Transverse colon (tissue), 4 donors: ENCODE measurements at regions not wholly inside any gene's neighbourhood (a gene's known extent, or its start where the extent isn't known, plus 50 kb on each side); places are given as distances from the start of the nearest gene placed in this dataset.

Experiments used
- DNase-seq: peaks from one replicate; pipeline ENCODE4 v3.0.0-alpha.2; 2019
- H3K27ac ChIP-seq, 4 donors: fragments of 200-600 bp; sonication (generic); 2 replicates each; pipeline ENCODE4 v1.5.1; 2016 to 2018; ENCODE audit warnings: inconsistent platforms in 4 of 4
- H3K27me3 ChIP-seq: fragments of 200-600 bp; sonication (generic); 2 replicates; pipeline ENCODE4 v1.5.1; 2017; ENCODE audit warnings: inconsistent platforms
- H3K36me3 ChIP-seq, 4 donors: fragments of 200-600 bp; sonication (generic); 2 replicates each; pipeline ENCODE4 v1.5.1; 2017 to 2019; ENCODE audit warnings: inconsistent platforms in 4 of 4
- H3K4me1 ChIP-seq, 4 donors: fragments of 200-600 bp; sonication (generic); 2 replicates each; pipeline ENCODE4 v1.5.1; 2017 to 2020; ENCODE audit warnings: inconsistent platforms in 4 of 4
- H3K4me3 ChIP-seq, 4 donors: fragments of 200-600 bp; sonication (generic); 1 replicate in 1 of 4; 2 replicates in 3 of 4; pipeline versions ENCODE4 v1.5.1 to v1.6.1; 2017 to 2019; ENCODE audit warnings: inconsistent platforms in 4 of 4
- H3K9me3 ChIP-seq, 2 donors: fragments of 200-600 bp; sonication (generic); 2 replicates each; pipeline ENCODE4 v1.5.1; 2017 to 2019; ENCODE audit warnings: inconsistent platforms in 2 of 2
- EP300 ChIP-seq: sonication (generic); formaldehyde crosslinking; IDR thresholded peaks from one replicate; pipeline ENCODE4 v1.6.1; 2017; ENCODE audit warnings: antibody characterized with exemption, low read depth
- POLR2A ChIP-seq: fragments of 450-650 bp; IDR thresholded peaks from one replicate; pipeline ENCODE4 v1.6.1; 2016; ENCODE audit warnings: antibody characterized with exemption, mild to moderate bottlenecking, moderate library complexity
- POLR2AphosphoS5 ChIP-seq, 3 donors: sonication (generic); formaldehyde crosslinking; IDR thresholded peaks; one replicate each; pipeline ENCODE4 v1.6.1; 2016; ENCODE audit warnings: antibody characterized with exemption in 3 of 3
- WGBS, 2 donors: methylation state at CpG; one replicate each; pipeline ENCODE4 v1.1.5; 2018; ENCODE audit warnings: low coverage in 1 of 2; 5-methylcytosine and 5-hydroxymethylcytosine counted together
- in situ Hi-C, 4 donors: fragments of 200-750 bp; cut with MboI; loops; one replicate each; pipeline versions ENCODE4 v1.15.0 to v1.15.1; 2017; ENCODE audit warnings: low sequenced_read_pairs in 3 of 4, low pct_ligation_motif_present in 1 of 4, low pct_unique_long_range_greater_than_20kb in 1 of 4
- intact Hi-C: fragments of 100-400 bp; cut with DNase I; formaldehyde crosslinking; loops from one replicate; pipeline ENCODE4 v1.15.1; 2023; ENCODE audit warnings: low total_unique reads
- TF ChIP-seq, protein P1 (sequence below), 5 experiments: fragments of 200-600 bp in 3 of 5; fragments of 450-650 bp in 2 of 5; sonication (generic) in 3 of 5; IDR thresholded peaks; 1 replicate in 2 of 5; 2 replicates in 3 of 5; pipeline ENCODE4 v1.5.1; 2016 to 2017; ENCODE audit warnings: antibody characterized with exemption in 5 of 5, inconsistent platforms in 3 of 5, mild to moderate bottlenecking in 2 of 5, moderate library complexity in 1 of 5

DNA sequence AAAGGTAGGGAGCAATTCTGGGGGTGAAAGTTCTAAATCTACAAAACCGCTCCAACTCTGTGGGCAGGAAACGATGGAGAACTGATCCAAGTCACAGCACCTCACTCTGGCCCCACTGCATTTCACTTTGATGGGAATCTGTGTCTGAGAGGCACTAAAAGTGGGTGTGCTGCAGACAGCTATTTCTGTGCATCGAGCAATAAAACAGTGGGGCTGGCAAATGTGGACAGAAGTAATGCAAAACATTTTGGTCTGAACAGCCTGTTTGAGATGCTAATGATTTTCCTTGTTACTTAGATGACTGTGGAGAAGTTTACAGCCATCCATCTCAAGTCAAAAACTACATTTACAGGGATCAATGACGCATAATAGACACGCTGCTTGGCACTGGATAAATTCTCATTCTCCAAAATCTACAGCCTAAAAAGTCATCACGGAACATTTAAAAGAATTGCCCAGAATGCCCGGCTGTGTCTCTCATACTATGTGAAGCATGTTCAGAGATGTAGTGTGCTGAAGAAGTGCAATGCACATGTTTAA lies 1671.6 kb upstream of the TENM3 start:
- no peak for TF ChIP-seq EP300
- TF ChIP-seq, protein P1, sequence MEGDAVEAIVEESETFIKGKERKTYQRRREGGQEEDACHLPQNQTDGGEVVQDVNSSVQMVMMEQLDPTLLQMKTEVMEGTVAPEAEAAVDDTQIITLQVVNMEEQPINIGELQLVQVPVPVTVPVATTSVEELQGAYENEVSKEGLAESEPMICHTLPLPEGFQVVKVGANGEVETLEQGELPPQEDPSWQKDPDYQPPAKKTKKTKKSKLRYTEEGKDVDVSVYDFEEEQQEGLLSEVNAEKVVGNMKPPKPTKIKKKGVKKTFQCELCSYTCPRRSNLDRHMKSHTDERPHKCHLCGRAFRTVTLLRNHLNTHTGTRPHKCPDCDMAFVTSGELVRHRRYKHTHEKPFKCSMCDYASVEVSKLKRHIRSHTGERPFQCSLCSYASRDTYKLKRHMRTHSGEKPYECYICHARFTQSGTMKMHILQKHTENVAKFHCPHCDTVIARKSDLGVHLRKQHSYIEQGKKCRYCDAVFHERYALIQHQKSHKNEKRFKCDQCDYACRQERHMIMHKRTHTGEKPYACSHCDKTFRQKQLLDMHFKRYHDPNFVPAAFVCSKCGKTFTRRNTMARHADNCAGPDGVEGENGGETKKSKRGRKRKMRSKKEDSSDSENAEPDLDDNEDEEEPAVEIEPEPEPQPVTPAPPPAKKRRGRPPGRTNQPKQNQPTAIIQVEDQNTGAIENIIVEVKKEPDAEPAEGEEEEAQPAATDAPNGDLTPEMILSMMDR (IDR thresholded peaks at IDR 0.05): no peak
- no peak for TF ChIP-seq POLR2A
- TF ChIP-seq POLR2AphosphoS5 (IDR thresholded peaks at IDR 0.05): no peak
- Histone ChIP-seq H3K9me3 (no peaks in the 10 kb centered on the region), H3K36me3 (no peaks in the 10 kb centered on the region), H3K27me3 (no peaks in the 10 kb centered on the region), H3K4me3 (no peak overlapping the region), H3K4me1 (no peaks in the 10 kb centered on the region), H3K27ac (no peak overlapping the region)
- intact Hi-C loops: no loop called here
- WGBS, 2 donors: 63 to 74% methylated on average over 7 of the region's 7 CpGs
- no peak for DNase-seq
- in situ Hi-C loops: no loop called here

DNA sequence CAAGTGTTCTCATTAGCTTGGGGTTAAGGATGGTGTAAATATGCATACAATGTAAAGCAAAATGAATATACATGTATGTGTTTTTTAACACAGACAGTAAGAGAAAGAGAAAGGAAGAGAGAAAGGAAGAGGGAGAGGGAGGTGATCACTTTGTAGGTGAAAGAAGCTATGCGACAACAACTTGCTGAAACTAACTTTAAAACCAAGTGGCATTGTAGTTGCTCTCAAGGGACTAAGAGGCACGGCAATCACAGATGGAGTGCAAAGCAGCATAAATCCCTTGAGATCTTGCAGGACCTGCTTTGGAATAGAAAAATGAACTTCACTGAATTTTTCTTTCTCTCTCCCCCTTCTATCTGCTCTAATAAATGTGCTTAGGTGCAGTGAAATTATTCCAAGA lies 1665.0 kb upstream of the TENM3 start:
- Histone ChIP-seq H3K36me3 (no peaks in the 10 kb centered on the region), H3K27ac (no peak overlapping the region), H3K4me1 (no peaks in the 10 kb centered on the region), H3K27me3 (no peaks in the 10 kb centered on the region), H3K4me3 (no peak overlapping the region), H3K9me3 (no peaks in the 10 kb centered on the region)
- no peak for DNase-seq
- 51 to 80% methylated on average over 2 of the region's 2 CpGs for WGBS, 2 donors
- TF ChIP-seq EP300 (no peak), POLR2A (no peak), POLR2AphosphoS5 (IDR thresholded peaks at IDR 0.05) (no peak)
- TF ChIP-seq, protein P1 (IDR thresholded peaks at IDR 0.05): no peak
- intact Hi-C loops (no loop called here), in situ Hi-C loops (no loop called here)

DNA sequence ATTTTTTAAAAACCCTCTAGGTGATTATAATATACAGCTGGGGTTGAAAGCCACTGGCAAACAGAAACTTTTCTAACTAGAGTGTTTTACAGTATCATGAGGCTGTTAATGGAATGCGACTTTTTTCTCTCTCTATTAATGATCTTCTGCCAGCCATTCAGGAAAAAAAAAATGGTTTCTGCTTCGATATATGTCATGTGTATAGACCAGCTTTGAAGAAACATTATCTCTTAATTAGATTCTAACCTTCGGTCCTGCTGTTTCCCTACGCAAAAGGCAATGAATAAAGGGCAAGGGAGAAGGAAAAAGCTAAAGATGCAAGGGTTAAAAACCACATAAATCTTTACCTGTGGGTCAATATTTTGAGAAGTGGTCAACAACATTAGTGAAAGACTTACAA lies 1662.1 kb upstream of the TENM3 start:
- H3K27me3 ChIP-seq: no peaks in the 10 kb centered on the region

DNA sequence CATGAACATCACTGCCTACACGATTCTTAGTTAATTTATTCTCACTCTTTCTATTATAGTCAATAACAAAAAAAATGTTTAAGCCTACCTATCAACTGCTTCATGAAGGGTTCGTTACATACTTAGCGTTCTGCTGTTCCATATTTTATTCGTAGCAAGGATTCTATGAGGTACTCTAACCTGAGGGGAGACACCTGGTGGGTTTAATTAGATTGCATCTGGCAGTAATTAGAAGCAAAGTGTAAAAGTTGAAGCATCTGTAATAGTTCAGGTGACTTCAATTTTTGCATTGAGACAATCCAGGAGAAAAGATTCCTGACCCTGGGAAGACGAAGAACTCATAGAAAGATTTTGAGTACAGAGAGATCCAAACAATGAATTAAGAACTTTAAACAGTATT lies 1655.8 kb upstream of the TENM3 start:
- 71 to 87% methylated on average over 5 of the region's 5 CpGs for WGBS, 2 donors
- Histone ChIP-seq H3K4me1 (no peaks in the 10 kb centered on the region), H3K27me3 (no peaks in the 10 kb centered on the region), H3K36me3 (no peaks in the 10 kb centered on the region), H3K4me3 (no peak overlapping the region), H3K27ac (no peak overlapping the region), H3K9me3 (no peaks in the 10 kb centered on the region)
- TF ChIP-seq POLR2A: no peak
- no peak for TF ChIP-seq EP300
- no peak for TF ChIP-seq POLR2AphosphoS5 (IDR thresholded peaks at IDR 0.05)
- TF ChIP-seq, protein P1 (IDR thresholded peaks at IDR 0.05): no peak
- no peak for DNase-seq
- in situ Hi-C loops (no loop called here), intact Hi-C loops (no loop called here)

More for the DNA sequence above, 1662.1 kb upstream of the TENM3 start:
- WGBS, 2 donors: 68 to 73% methylated on average over 4 of the region's 4 CpGs
- no peak overlapping the region for H3K4me3 ChIP-seq
- H3K27ac ChIP-seq: no peak overlapping the region
- intact Hi-C loops (no loop called here), in situ Hi-C loops (no loop called here)
- DNase-seq: no peak
- H3K4me1 ChIP-seq: no peaks in the 10 kb centered on the region
- TF ChIP-seq POLR2A: no peak
- TF ChIP-seq, protein P1 (IDR thresholded peaks at IDR 0.05): no peak
- TF ChIP-seq EP300: no peak
- no peak for TF ChIP-seq POLR2AphosphoS5 (IDR thresholded peaks at IDR 0.05)
- H3K36me3 ChIP-seq: no peaks in the 10 kb centered on the region
- no peaks in the 10 kb centered on the region for H3K9me3 ChIP-seq
